GM12878 (cell line): ENCODE measurements at regions not wholly inside any gene's neighbourhood (a gene's known extent, or its start where the extent isn't known, plus 50 kb on each side); places are given as distances from the start of the nearest gene placed in this dataset.
A peak's percentile ranks its signal among the peaks of the same experiment; 100 is the strongest.

ENCODE experiments used
- ATAC-seq: fragments of 200-7000 bp; cut with Tn5 transposase; 3 replicates; pipeline ENCODE4 v1.9.1; 2020; ENCODE audit warnings: mild to moderate bottlenecking, moderate library complexity
- BruUV-seq: library from RNA; stranded (reverse); fragments of 400-500 nt; replicated peaks from 2 replicates; lab custom pipeline; 2021; lab: Mats Ljungman, UMichigan
- CTCF ChIA-PET: fragments of 300-600 bp; sonication (Branson Sonifier 250); formaldehyde crosslinking; extraction: SDS; loops from one replicate; lab custom pipeline; 2021; ENCODE audit warnings: inconsistent platforms; lab: Yijun Ruan, JAX
- POLR2A ChIA-PET: fragments of 350-600 bp; formaldehyde crosslinking; extraction: SDS; loops from one replicate; lab custom pipeline; 2021; ENCODE audit warnings: inconsistent platforms; lab: Charles Lee
- RAD21 ChIA-PET: fragments of 300-600 bp; sonication (Branson Sonifier 250); formaldehyde crosslinking; loops from one replicate; lab custom pipeline; 2023; ENCODE audit warnings: antibody characterized with exemption; ENCODE audit not compliant: unreplicated experiment; lab: Charles Lee
- SMC1A ChIA-PET: fragments of 300-600 bp; sonication (Branson Sonifier 250); formaldehyde crosslinking; loops from one replicate; lab custom pipeline; 2023; ENCODE audit not compliant: unreplicated experiment, uncharacterized antibody; lab: Charles Lee
- DNase-seq: peaks from one replicate; pipeline ENCODE4 v3.0.0-alpha.2; 2011; ENCODE audit warnings: low read depth, low spot score
- FAIRE-seq: peaks from 3 replicates; lab custom pipeline; 2011; peaks lifted over from hg19 to GRCh38; lab: Jason Lieb, UNC
- H2AFZ ChIP-seq: 2 replicates; pipeline ENCODE4 v1.6.0; 2011; ENCODE audit warnings: low read depth, low read length, control low read depth; ENCODE audit not compliant: control insufficient read depth
- H3K27ac ChIP-seq: 2 replicates; pipeline ENCODE4 v1.5.1; 2011; ENCODE audit warnings: control low read depth; ENCODE audit not compliant: control insufficient read depth, insufficient read depth
- H3K27me3 ChIP-seq, 2 experiments: replicated peaks in 1 of 2; 2 replicates each; pipeline versions ENCODE4 v1.6.0 to v1.6.1; 2011; ENCODE audit warnings: low read length in 1 of 2; ENCODE audit not compliant: control insufficient read depth in 2 of 2, insufficient read depth in 2 of 2
- H3K36me3 ChIP-seq, 2 experiments: 2 replicates each; pipeline ENCODE4 v1.5.1; 2011; ENCODE audit warnings: low read length in 1 of 2; ENCODE audit not compliant: control insufficient read depth in 2 of 2, insufficient read depth in 2 of 2
- H3K4me1 ChIP-seq: 2 replicates; pipeline ENCODE4 v1.6.1; 2011; ENCODE audit warnings: mild to moderate bottlenecking, low read length, moderate library complexity, mixed read lengths; ENCODE audit not compliant: control insufficient read depth, insufficient read depth
- H3K4me2 ChIP-seq: 2 replicates; pipeline ENCODE4 v1.6.0; 2011; ENCODE audit warnings: control low read depth; ENCODE audit not compliant: control insufficient read depth, insufficient read depth
- H3K4me3 ChIP-seq: fragments of 200-600 bp; sonication (generic); 2 replicates; pipeline ENCODE4 v1.5.1; 2016
- H3K79me2 ChIP-seq: 2 replicates; pipeline ENCODE4 v1.6.0; 2011; ENCODE audit warnings: low read length; ENCODE audit not compliant: control insufficient read depth, insufficient read depth
- H3K9ac ChIP-seq: 2 replicates; pipeline ENCODE4 v1.8.0; 2011; ENCODE audit warnings: low read length, control low read depth, mixed read lengths; ENCODE audit not compliant: control insufficient read depth, insufficient read depth
- H3K9me3 ChIP-seq: replicated peaks from 3 replicates; pipeline ENCODE4 v1.5.1; 2011; ENCODE audit warnings: mild to moderate bottlenecking, low read length; ENCODE audit not compliant: control insufficient read depth, insufficient read depth
- H4K20me1 ChIP-seq: 2 replicates; pipeline ENCODE4 v1.6.0; 2011; ENCODE audit not compliant: control insufficient read depth, insufficient read depth
- IRF3 ChIP-seq: fragments of 450-650 bp; IDR thresholded peaks from 2 replicates; pipeline ENCODE4 v1.6.1; 2014; ENCODE audit warnings: mild to moderate bottlenecking
- RAD21 ChIP-seq: IDR thresholded peaks from 2 replicates; pipeline ENCODE4 v1.6.1; 2011; ENCODE audit warnings: mild to moderate bottlenecking, low read depth, low read length, moderate library complexity; ENCODE audit not compliant: insufficient read depth
- SMC3 ChIP-seq: IDR thresholded peaks from 2 replicates; pipeline ENCODE4 v1.6.1; 2011; ENCODE audit warnings: low read length, improper control_type of control experiment, borderline replicate concordance
- WGBS: methylation state at CpG from one replicate; pipeline ENCODE4 v1.1.6; 2016; ENCODE audit warnings: low lambda C conversion rate; ENCODE audit not compliant: insufficient replicate concordance, insufficient coverage; ENCODE audit errors: missing lambda C conversion rate; 5-methylcytosine and 5-hydroxymethylcytosine counted together
- in situ Hi-C: fragments of 300-500 bp; cut with MboI; formaldehyde crosslinking; loops from 9 replicates; pipeline ENCODE4 v1.14.3; 2018; ENCODE audit warnings: mixed read lengths
- intact Hi-C: fragments of 100-400 bp; cut with micrococcal nuclease; formaldehyde crosslinking; loops from one replicate; pipeline ENCODE4 v1.14.2; 2022; ENCODE audit not compliant: unreplicated experiment
- TF ChIP-seq, protein P1 (sequence below), 3 experiments: IDR thresholded peaks in 2 of 3; conservative IDR thresholded peaks in 1 of 3; 2 replicates each; pipeline ENCODE4 v1.5.1; 2011; ENCODE audit warnings: low read depth in 3 of 3, low read length in 3 of 3, mild to moderate bottlenecking in 3 of 3, control low read depth in 2 of 3, moderate library complexity in 2 of 3, inconsistent platforms in 1 of 3, mixed read lengths in 1 of 3; ENCODE audit not compliant: control insufficient read depth in 2 of 3, insufficient read depth in 1 of 3; ENCODE audit errors: extremely low read depth in 1 of 3

GRCh38 chr11:87722756-87723565 lies 452.3 kb downstream of the RAB38 start:
- RAD21 ChIA-PET = interaction anchor here (0.8 to 1.0 kb wide), 2 partner anchors 823 to 1164 kb away, joined by 3 read pairs; no protein-coding TSS in a partner anchor
- no peaks in the 10 kb centered on the region for H3K4me1 ChIP-seq
- TF ChIP-seq SMC3 = peak; percentile 60; the same call in 1 of the 2 replicates
- peak; percentile 51 for TF ChIP-seq RAD21
- TF ChIP-seq IRF3 = no peak
- TF ChIP-seq, protein P1, sequence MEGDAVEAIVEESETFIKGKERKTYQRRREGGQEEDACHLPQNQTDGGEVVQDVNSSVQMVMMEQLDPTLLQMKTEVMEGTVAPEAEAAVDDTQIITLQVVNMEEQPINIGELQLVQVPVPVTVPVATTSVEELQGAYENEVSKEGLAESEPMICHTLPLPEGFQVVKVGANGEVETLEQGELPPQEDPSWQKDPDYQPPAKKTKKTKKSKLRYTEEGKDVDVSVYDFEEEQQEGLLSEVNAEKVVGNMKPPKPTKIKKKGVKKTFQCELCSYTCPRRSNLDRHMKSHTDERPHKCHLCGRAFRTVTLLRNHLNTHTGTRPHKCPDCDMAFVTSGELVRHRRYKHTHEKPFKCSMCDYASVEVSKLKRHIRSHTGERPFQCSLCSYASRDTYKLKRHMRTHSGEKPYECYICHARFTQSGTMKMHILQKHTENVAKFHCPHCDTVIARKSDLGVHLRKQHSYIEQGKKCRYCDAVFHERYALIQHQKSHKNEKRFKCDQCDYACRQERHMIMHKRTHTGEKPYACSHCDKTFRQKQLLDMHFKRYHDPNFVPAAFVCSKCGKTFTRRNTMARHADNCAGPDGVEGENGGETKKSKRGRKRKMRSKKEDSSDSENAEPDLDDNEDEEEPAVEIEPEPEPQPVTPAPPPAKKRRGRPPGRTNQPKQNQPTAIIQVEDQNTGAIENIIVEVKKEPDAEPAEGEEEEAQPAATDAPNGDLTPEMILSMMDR (IDR thresholded peaks at IDR 0.05 in 2 of 3, conservative IDR thresholded peaks at IDR 0.05 in 1 of 3; ENCODE audit: control insufficient read depth in 2 of 3, extremely low read depth in 1 of 3, insufficient read depth in 1 of 3, low read depth in 3 of 3, low read length in 3 of 3) = peak; percentile 62 to 84 (median 80)
- H3K9me3 ChIP-seq = no peaks in the 10 kb centered on the region
- FAIRE-seq (peak; percentile 35), ATAC-seq (peak; percentile 80), DNase-seq (no peak)
- no peaks in the 10 kb centered on the region for H3K27me3 ChIP-seq
- CTCF ChIA-PET = interaction anchor here (0.8 to 3.3 kb wide), 15 partner anchors 10 to 829 kb away, joined by 3 to 12 read pairs (median 3); no protein-coding TSS in a partner anchor
- H4K20me1 ChIP-seq = no peaks in the 10 kb centered on the region
- BruUV-seq = no TSS peak
- H3K36me3 ChIP-seq = no peaks in the 10 kb centered on the region
- 42% methylated on average over 10 of the region's 10 CpGs for WGBS
- H2AFZ ChIP-seq = no peak overlapping the region
- H3K4me2 ChIP-seq = no peak overlapping the region
- intact Hi-C loops (loop anchor here (2.0 to 10.0 kb wide), 4 partner anchors 258 to 1162 kb away; no protein-coding TSS in a partner anchor), in situ Hi-C loops (loop anchor here (5.0 kb wide), 1 partner anchor 819 kb away; no protein-coding TSS in a partner anchor)
- no peak overlapping the region for H3K27ac ChIP-seq
- H3K9ac ChIP-seq = no peak overlapping the region
- POLR2A ChIA-PET = no interaction called here
- no peak overlapping the region for H3K4me3 ChIP-seq
- no peaks in the 10 kb centered on the region for H3K79me2 ChIP-seq
- SMC1A ChIA-PET = interaction anchor here (1.0 to 1.3 kb wide), 2 partner anchors 24 to 1165 kb away, joined by 3 read pairs; no protein-coding TSS in a partner anchor
